B cell (primary cell): ENCODE measurements at regions not wholly inside any gene's neighbourhood (a gene's known extent, or its start where the extent isn't known, plus 50 kb on each side); places are given as distances from the start of the nearest gene placed in this dataset.

Experiments used
- ATAC-seq: fragments of 200-7000 bp; cut with Tn5 transposase; one replicate; pipeline ENCODE4 v1.10.0; 2021; ENCODE audit warnings: low read depth, mild to moderate bottlenecking, moderate number of reproducible peaks, moderate library complexity
- CTCF ChIA-PET: fragments of 350-600 bp; sonication (Branson Sonifier 250); formaldehyde crosslinking; loops from one replicate; lab custom pipeline; 2021; ENCODE audit warnings: antibody characterized with exemption, inconsistent platforms; lab: Charles Lee
- POLR2A ChIA-PET: fragments of 350-600 bp; sonication (Branson Sonifier 250); formaldehyde crosslinking; loops from one replicate; lab custom pipeline; 2021; ENCODE audit warnings: antibody characterized with exemption; lab: Charles Lee
- DNase-seq: peaks from one replicate; pipeline ENCODE4 v3.0.0; 2013
- H2AFZ ChIP-seq: 2 replicates; pipeline ENCODE4 v1.6.1; 2012; ENCODE audit warnings: mild to moderate bottlenecking, low read depth, low read length; ENCODE audit not compliant: insufficient read depth, poor library complexity, severe bottlenecking
- H3K27ac ChIP-seq, 2 donors: 1 replicate in 1 of 2; 2 replicates in 1 of 2; pipeline ENCODE4 v1.5.1; 2012 to 2013; ENCODE audit warnings: low read length in 2 of 2, mild to moderate bottlenecking in 2 of 2, moderate library complexity in 1 of 2
- H3K27me3 ChIP-seq, 4 experiments: fragments of 200-600 bp in 1 of 4; sonication (generic) in 1 of 4; replicated peaks in 1 of 4; 1 replicate in 2 of 4; 2 replicates in 2 of 4; pipeline versions ENCODE4 v1.6.1 to v1.7.0; 2013 to 2016; ENCODE audit warnings: low read length in 3 of 4, mild to moderate bottlenecking in 2 of 4, mixed read lengths in 1 of 4, moderate library complexity in 1 of 4; ENCODE audit not compliant: insufficient read depth in 4 of 4, control insufficient read depth in 3 of 4; ENCODE audit errors: control extremely low read depth in 1 of 4
- H3K36me3 ChIP-seq, 2 experiments: replicated peaks in 1 of 2; 1 replicate in 1 of 2; 2 replicates in 1 of 2; pipeline versions ENCODE4 v1.6.1 to v1.7.1; 2013; ENCODE audit warnings: low read length in 1 of 2; ENCODE audit not compliant: insufficient read depth in 2 of 2, control insufficient read depth in 1 of 2; ENCODE audit errors: control extremely low read depth in 1 of 2, extremely low read depth in 1 of 2
- H3K4me1 ChIP-seq, 2 donors: fragments of 200-600 bp in 1 of 2; sonication (generic) in 1 of 2; 1 replicate in 1 of 2; 2 replicates in 1 of 2; pipeline versions ENCODE4 v1.5.1 to v1.6.1; 2013 to 2017; ENCODE audit warnings: low read length in 2 of 2; ENCODE audit not compliant: control insufficient read depth in 2 of 2, insufficient read depth in 2 of 2
- H3K4me2 ChIP-seq: replicated peaks from 2 replicates; pipeline ENCODE3; 2012; ENCODE audit warnings: mild to moderate bottlenecking, low read depth, low read length; ENCODE audit not compliant: poor library complexity, severe bottlenecking
- H3K4me3 ChIP-seq, 5 experiments: fragments of 200-600 bp in 1 of 5; sonication (generic) in 1 of 5; 1 replicate in 3 of 5; 2 replicates in 2 of 5; pipeline versions ENCODE4 v1.5.1 to v1.7.0; 2011 to 2016; ENCODE audit warnings: low read length in 4 of 5, mild to moderate bottlenecking in 4 of 5, low read depth in 2 of 5, control low read depth in 1 of 5, moderate library complexity in 1 of 5; ENCODE audit not compliant: insufficient read depth in 1 of 5; ENCODE audit errors: control extremely low read depth in 1 of 5, extremely low read depth in 1 of 5
- H3K79me2 ChIP-seq: fragments of 200-600 bp; sonication (generic); one replicate; pipeline ENCODE4 v1.6.0; 2016; ENCODE audit warnings: low read length; ENCODE audit not compliant: control insufficient read depth, insufficient read depth
- H3K9ac ChIP-seq: fragments of 200-600 bp; sonication (generic); 2 replicates; pipeline ENCODE4 v1.6.1; 2017; ENCODE audit warnings: mild to moderate bottlenecking, low read length, moderate library complexity
- H3K9me3 ChIP-seq, 3 donors: one replicate each; pipeline versions ENCODE4 v1.6.1 to v1.7.1; 2013; ENCODE audit warnings: low read length in 2 of 3; ENCODE audit not compliant: control insufficient read depth in 2 of 3, insufficient read depth in 1 of 3; ENCODE audit errors: control extremely low read depth in 1 of 3
- H4K20me1 ChIP-seq: 2 replicates; pipeline ENCODE4 v1.6.0; 2012; ENCODE audit warnings: mild to moderate bottlenecking, low read length; ENCODE audit not compliant: insufficient read depth, control insufficient read depth, poor library complexity, severe bottlenecking
- H3K27ac Mint-ChIP-seq: one replicate; pipeline ENCODE4 v1.8.0; 2021; ENCODE audit warnings: mixed read lengths
- H3K27me3 Mint-ChIP-seq: one replicate; pipeline ENCODE4 v1.8.0; 2021; ENCODE audit warnings: mixed read lengths
- H3K4me1 Mint-ChIP-seq: one replicate; pipeline ENCODE4 v1.8.0; 2021; ENCODE audit warnings: mixed read lengths
- H3K4me3 Mint-ChIP-seq: one replicate; pipeline ENCODE4 v1.8.0; 2021; ENCODE audit warnings: mixed read lengths
- H3K9me3 Mint-ChIP-seq: one replicate; pipeline ENCODE4 v1.8.0; 2022; ENCODE audit warnings: mixed read lengths; ENCODE audit not compliant: insufficient read depth
- EZH2 ChIP-seq: IDR thresholded peaks from 2 replicates; pipeline ENCODE4 v1.6.1; 2012; ENCODE audit warnings: borderline replicate concordance, low read depth, mild to moderate bottlenecking, moderate library complexity, low read length; ENCODE audit not compliant: insufficient read depth, poor library complexity, severe bottlenecking
- WGBS: methylation state at CpG from one replicate; pipeline ENCODE4 v1.1.5; 2013; ENCODE audit warnings: missing lambda C conversion rate; ENCODE audit not compliant: insufficient coverage; 5-methylcytosine and 5-hydroxymethylcytosine counted together
- intact Hi-C: fragments of 100-400 bp; cut with micrococcal nuclease; formaldehyde crosslinking; loops from one replicate; pipeline ENCODE4 v1.10.0; 2022
- TF ChIP-seq, protein P1 (sequence below): fragments of 200-600 bp; IDR thresholded peaks from one replicate; pipeline ENCODE4 v1.8.0; 2022; ENCODE audit warnings: antibody characterized with exemption, mild to moderate bottlenecking

DNA sequence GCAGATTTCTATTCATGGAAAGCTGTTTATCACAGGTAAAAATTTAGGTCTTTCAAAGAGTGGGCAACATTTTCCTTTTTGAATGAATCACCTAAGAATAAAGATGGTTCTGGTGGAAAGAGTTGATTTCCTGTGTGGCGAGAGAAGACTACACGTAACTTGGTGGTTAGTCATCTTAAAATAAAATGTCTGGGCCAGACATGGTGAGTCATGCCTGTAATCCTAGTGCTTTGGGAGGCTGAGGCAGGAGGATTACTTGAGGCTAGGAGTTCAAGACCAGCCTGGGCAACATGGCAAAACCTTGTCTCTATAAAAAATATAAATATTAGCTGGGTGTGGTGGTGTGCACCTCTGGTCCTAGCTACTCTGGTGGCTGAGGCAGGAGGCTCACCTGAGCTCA, 65.7 kb downstream of the DISP1 start:
- Histone ChIP-seq H3K27ac (no peak overlapping the region), H3K9ac (no peak overlapping the region), H2AFZ (no peak overlapping the region), H4K20me1 (no peaks in the 10 kb centered on the region), H3K27me3 (no peaks in the 10 kb centered on the region), H3K79me2 (no peaks in the 10 kb centered on the region), H3K4me3 (no peak overlapping the region), H3K36me3 (no peaks in the 10 kb centered on the region), H3K9me3 (peaks cover 0 to 3% (median 1%) of the 10 kb centered on the region in 3 donors), H3K4me2 (no peak overlapping the region), H3K4me1 (no peaks in the 10 kb centered on the region)
- CTCF ChIA-PET, result no interaction called here
- Mint-ChIP-seq H3K9me3 (no peaks in the 10 kb centered on the region), H3K27ac (no peak overlapping the region), H3K4me3 (no peak overlapping the region), H3K27me3 (no peaks in the 10 kb centered on the region), H3K4me1 (peaks cover 10% of the 10 kb centered on the region)
- 8% methylated on average over 2 of the region's 2 CpGs for WGBS
- TF ChIP-seq, protein P1, sequence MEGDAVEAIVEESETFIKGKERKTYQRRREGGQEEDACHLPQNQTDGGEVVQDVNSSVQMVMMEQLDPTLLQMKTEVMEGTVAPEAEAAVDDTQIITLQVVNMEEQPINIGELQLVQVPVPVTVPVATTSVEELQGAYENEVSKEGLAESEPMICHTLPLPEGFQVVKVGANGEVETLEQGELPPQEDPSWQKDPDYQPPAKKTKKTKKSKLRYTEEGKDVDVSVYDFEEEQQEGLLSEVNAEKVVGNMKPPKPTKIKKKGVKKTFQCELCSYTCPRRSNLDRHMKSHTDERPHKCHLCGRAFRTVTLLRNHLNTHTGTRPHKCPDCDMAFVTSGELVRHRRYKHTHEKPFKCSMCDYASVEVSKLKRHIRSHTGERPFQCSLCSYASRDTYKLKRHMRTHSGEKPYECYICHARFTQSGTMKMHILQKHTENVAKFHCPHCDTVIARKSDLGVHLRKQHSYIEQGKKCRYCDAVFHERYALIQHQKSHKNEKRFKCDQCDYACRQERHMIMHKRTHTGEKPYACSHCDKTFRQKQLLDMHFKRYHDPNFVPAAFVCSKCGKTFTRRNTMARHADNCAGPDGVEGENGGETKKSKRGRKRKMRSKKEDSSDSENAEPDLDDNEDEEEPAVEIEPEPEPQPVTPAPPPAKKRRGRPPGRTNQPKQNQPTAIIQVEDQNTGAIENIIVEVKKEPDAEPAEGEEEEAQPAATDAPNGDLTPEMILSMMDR, result no peak
- TF ChIP-seq EZH2, result no peak
- ATAC-seq (no peak), DNase-seq (no peak)
- intact Hi-C loops, result no loop called here
- POLR2A ChIA-PET, result no interaction called here

DNA sequence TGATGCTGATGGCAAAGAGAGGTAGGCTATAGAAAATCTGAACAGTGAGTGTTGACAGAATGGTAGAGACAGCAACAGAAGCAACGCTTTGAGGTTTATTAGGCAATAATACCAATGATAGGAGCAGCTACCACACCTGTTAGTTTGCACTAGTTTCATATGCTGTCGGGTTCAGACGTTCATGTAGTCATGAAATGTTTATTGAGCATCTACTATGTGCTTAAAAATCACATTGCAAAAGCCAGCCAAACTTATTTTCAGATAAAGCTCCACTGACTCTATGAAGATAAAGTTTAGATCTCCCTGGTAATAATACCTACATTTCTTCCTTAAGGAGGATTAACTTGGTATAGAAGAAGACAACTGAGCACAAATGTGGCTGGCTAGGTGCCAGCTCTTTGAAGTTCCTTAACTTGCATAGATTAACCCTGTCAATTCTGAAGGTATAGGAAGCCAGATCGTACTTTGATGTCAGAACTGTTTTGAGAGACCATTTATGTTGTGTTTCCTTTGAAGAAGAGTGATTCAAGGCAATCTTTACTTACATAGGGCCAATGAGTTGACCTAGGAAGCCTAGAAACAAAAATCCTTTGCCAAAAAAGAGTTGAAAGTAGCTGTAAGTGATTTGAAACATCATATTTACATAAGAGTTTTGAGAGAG, 71.5 kb downstream of the DISP1 start:
- POLR2A ChIA-PET, result no interaction called here
- intact Hi-C loops, result no loop called here
- WGBS, result no CpG with 5 or more reads among the region's 4 CpGs

More for the DNA sequence above, 71.5 kb downstream of the DISP1 start:
- H3K27ac Mint-ChIP-seq, result no peak overlapping the region
- H3K9ac ChIP-seq, result no peak overlapping the region
- CTCF ChIA-PET, result interaction anchor here (0.8 kb wide), 1 partner anchor 13 kb away, joined by 3 read pairs; no protein-coding TSS in a partner anchor
- DNase-seq, result no peak
- H4K20me1 ChIP-seq, result no peaks in the 10 kb centered on the region
- peaks cover 4% of the 10 kb centered on the region for H3K4me1 Mint-ChIP-seq
- H3K4me2 ChIP-seq, result no peak overlapping the region
- no peak overlapping the region for H3K4me3 Mint-ChIP-seq
- H3K27ac ChIP-seq, result no peak overlapping the region
- no peaks in the 10 kb centered on the region for H3K9me3 Mint-ChIP-seq
- no peak for ATAC-seq
- no peaks in the 10 kb centered on the region for H3K9me3 ChIP-seq
- TF ChIP-seq, protein P1, result no peak
- TF ChIP-seq EZH2, result no peak
- no peaks in the 10 kb centered on the region for H3K79me2 ChIP-seq
- H2AFZ ChIP-seq, result no peak overlapping the region
- no peaks in the 10 kb centered on the region for H3K27me3 ChIP-seq
- no peaks in the 10 kb centered on the region for H3K36me3 ChIP-seq
- no peak overlapping the region for H3K4me3 ChIP-seq
- H3K27me3 Mint-ChIP-seq, result no peaks in the 10 kb centered on the region
- H3K4me1 ChIP-seq, result no peaks in the 10 kb centered on the region
